SK-N-SH treated with all-trans-retinoic acid at 6 μM for 48 hours (cell line): ENCODE measurements at regions not wholly inside any gene's neighbourhood (a gene's known extent, or its start where the extent isn't known, plus 50 kb on each side); places are given as distances from the start of the nearest gene placed in this dataset.

Source experiments
- ATAC-seq: fragments of 200-7000 bp; cut with Tn5 transposase; 3 replicates; pipeline ENCODE4 v1.9.1; 2020; ENCODE audit warnings: mild to moderate bottlenecking, moderate library complexity
- ARNTL ChIP-seq: fragments of 450-650 bp; formaldehyde crosslinking; IDR thresholded peaks from 2 replicates; pipeline ENCODE4 v1.5.0; 2020; ENCODE audit warnings: low read depth, mild to moderate bottlenecking, moderate library complexity, borderline replicate concordance
- BACH2 ChIP-seq: fragments of 250-450 bp; sonication (Bioruptor Pico); IDR thresholded peaks from 2 replicates; pipeline ENCODE4 v1.9.0; 2021; ENCODE audit warnings: mild to moderate bottlenecking, borderline replicate concordance
- CREB5 ChIP-seq: fragments of 250-450 bp; sonication (Bioruptor Pico); IDR thresholded peaks from 2 replicates; pipeline ENCODE4 v1.5.1; 2020; ENCODE audit warnings: low read depth, mild to moderate bottlenecking, moderate library complexity
- CSDC2 ChIP-seq: fragments of 250-450 bp; sonication (Bioruptor Pico); IDR thresholded peaks from 2 replicates; pipeline ENCODE4 v1.5.0; 2020; ENCODE audit warnings: mild to moderate bottlenecking, moderate library complexity
- CSRNP3 ChIP-seq: fragments of 250-450 bp; sonication (Bioruptor Pico); IDR thresholded peaks from 2 replicates; pipeline ENCODE4 v1.5.1; 2021; ENCODE audit warnings: mild to moderate bottlenecking, moderate library complexity
- ESRRG ChIP-seq: fragments of 250-450 bp; sonication (Bioruptor Pico); IDR thresholded peaks from 2 replicates; pipeline ENCODE4 v1.6.1; 2021; ENCODE audit warnings: mild to moderate bottlenecking
- GLIS3 ChIP-seq: fragments of 250-450 bp; sonication (Bioruptor Pico); IDR thresholded peaks from 2 replicates; pipeline ENCODE4 v1.5.0; 2020; ENCODE audit warnings: mild to moderate bottlenecking, moderate library complexity
- ISL1 ChIP-seq: fragments of 250-450 bp; sonication (Bioruptor Pico); IDR thresholded peaks from 2 replicates; pipeline ENCODE4 v2.1.2; 2022; ENCODE audit warnings: mild to moderate bottlenecking, moderate library complexity
- OSR1 ChIP-seq: fragments of 250-450 bp; sonication (Bioruptor Pico); IDR thresholded peaks from 2 replicates; pipeline ENCODE4 v1.8.0; 2022; ENCODE audit warnings: moderate library complexity, mild to moderate bottlenecking, inconsistent platforms
- PATZ1 ChIP-seq: fragments of 250-450 bp; sonication (Bioruptor Pico); IDR thresholded peaks from 2 replicates; pipeline ENCODE4 v1.8.0; 2020; ENCODE audit warnings: mild to moderate bottlenecking, moderate library complexity, borderline replicate concordance
- POU6F1 ChIP-seq: fragments of 250-450 bp; sonication (Bioruptor Pico); IDR thresholded peaks from 2 replicates; pipeline ENCODE4 v1.8.0; 2021; ENCODE audit warnings: low read depth, mild to moderate bottlenecking, moderate library complexity, borderline replicate concordance
- PPARA ChIP-seq: fragments of 250-450 bp; sonication (Bioruptor Pico); IDR thresholded peaks from 2 replicates; pipeline ENCODE4 v1.5.0; 2020; ENCODE audit warnings: mild to moderate bottlenecking, borderline replicate concordance
- RARB ChIP-seq: fragments of 250-450 bp; sonication (Bioruptor Pico); IDR thresholded peaks from 2 replicates; pipeline ENCODE4 v1.8.0; 2021; ENCODE audit warnings: mild to moderate bottlenecking, moderate library complexity
- SNAI2 ChIP-seq: fragments of 250-450 bp; sonication (Bioruptor Pico); IDR thresholded peaks from 2 replicates; pipeline ENCODE4 v1.5.0; 2020; ENCODE audit warnings: mild to moderate bottlenecking, moderate library complexity
- TCF4 ChIP-seq: fragments of 250-450 bp; sonication (Bioruptor Pico); IDR thresholded peaks from 2 replicates; pipeline ENCODE4 v1.8.0; 2021; ENCODE audit warnings: mild to moderate bottlenecking, moderate library complexity, borderline replicate concordance
- TOX ChIP-seq: fragments of 250-450 bp; sonication (Bioruptor Pico); IDR thresholded peaks from 2 replicates; pipeline ENCODE4 v1.8.0; 2021; ENCODE audit warnings: mild to moderate bottlenecking, moderate library complexity, borderline replicate concordance
- TSHZ2 ChIP-seq: fragments of 250-450 bp; sonication (Bioruptor Pico); IDR thresholded peaks from 2 replicates; pipeline ENCODE4 v1.5.0; 2020; ENCODE audit warnings: mild to moderate bottlenecking, moderate library complexity
- ZC3H10 ChIP-seq: fragments of 250-450 bp; sonication (Bioruptor Pico); IDR thresholded peaks from 2 replicates; pipeline ENCODE4 v1.5.1; 2021; ENCODE audit warnings: mild to moderate bottlenecking, moderate library complexity
- ZFP3 ChIP-seq: fragments of 250-450 bp; sonication (Bioruptor Pico); IDR thresholded peaks from 2 replicates; pipeline ENCODE4 v1.5.0; 2020; ENCODE audit warnings: mild to moderate bottlenecking, moderate library complexity
- ZFP30 ChIP-seq: fragments of 450-650 bp; formaldehyde crosslinking; IDR thresholded peaks from 2 replicates; pipeline ENCODE4 v1.5.0; 2022; ENCODE audit warnings: mild to moderate bottlenecking, moderate library complexity
- ZNF565 ChIP-seq: fragments of 450-650 bp; formaldehyde crosslinking; conservative IDR thresholded peaks from 2 replicates; pipeline ENCODE4 v1.5.0; 2020; ENCODE audit warnings: low read depth, mild to moderate bottlenecking, moderate library complexity
- ZNF70 ChIP-seq: fragments of 450-650 bp; formaldehyde crosslinking; IDR thresholded peaks from 2 replicates; pipeline ENCODE4 v1.5.0; 2020; ENCODE audit warnings: mild to moderate bottlenecking, moderate library complexity
- ZNF8 ChIP-seq: fragments of 450-650 bp; formaldehyde crosslinking; IDR thresholded peaks from 2 replicates; pipeline ENCODE4 v1.5.0; 2020; ENCODE audit warnings: mild to moderate bottlenecking, moderate library complexity

- no peak for ATAC-seq
- TF ChIP-seq CSDC2 (CRISPR knock-in tag) (no peak), ISL1 (no peak), GLIS3 (CRISPR knock-in tag) (no peak), ZNF8 (CRISPR knock-in tag) (no peak), PATZ1 (CRISPR knock-in tag) (no peak), CREB5 (CRISPR knock-in tag) (no peak), BACH2 (no peak), TOX (CRISPR knock-in tag) (no peak), ESRRG (CRISPR knock-in tag) (no peak), ZFP30 (CRISPR knock-in tag) (no peak), TCF4 (CRISPR knock-in tag) (no peak), ZC3H10 (CRISPR knock-in tag) (no peak), ZNF565 (no peak), ZNF70 (CRISPR knock-in tag) (no peak), CSRNP3 (CRISPR knock-in tag) (no peak), PPARA (no peak), POU6F1 (CRISPR knock-in tag) (no peak), OSR1 (no peak)
Measured at GRCh38 chr6:120994573-120994967, 339.7 kb downstream of the TBC1D32 start.

- ATAC-seq, result no peak
- TF ChIP-seq ZNF8 (CRISPR knock-in tag) (no peak), RARB (CRISPR knock-in tag) (no peak), ZNF565 (no peak), ZC3H10 (CRISPR knock-in tag) (no peak), ZNF70 (CRISPR knock-in tag) (no peak), ZFP30 (CRISPR knock-in tag) (no peak), TSHZ2 (CRISPR knock-in tag) (no peak), TOX (CRISPR knock-in tag) (no peak), ISL1 (no peak), PPARA (no peak), BACH2 (no peak), SNAI2 (no peak), TCF4 (CRISPR knock-in tag) (no peak), CSRNP3 (CRISPR knock-in tag) (no peak), GLIS3 (CRISPR knock-in tag) (no peak), ZFP3 (CRISPR knock-in tag) (no peak), ARNTL (no peak), ESRRG (CRISPR knock-in tag) (no peak), CREB5 (CRISPR knock-in tag) (no peak)
Measured at GRCh38 chr6:120993929-120994572, 340.2 kb downstream of the TBC1D32 start.
